ENCODE measurements at regions not wholly inside any gene's neighbourhood (a gene's known extent, or its start where the extent isn't known, plus 50 kb on each side); places are given as distances from the start of the nearest gene placed in this dataset.

GRCh38 chr17:70498631-70499030 lies 329.3 kb downstream of the KCNJ2 start:
- no peaks in the 10 kb centered on the region for H3K27me3 ChIP-seq (ENCODE audit: control insufficient read depth, insufficient read depth, low read length)
- DNase-seq (ENCODE audit: low read depth, low spot score) (no peak), ATAC-seq (no peak)
- CTCF ChIA-PET = no interaction called here
- no peaks in the 10 kb centered on the region for H3K9me3 ChIP-seq (ENCODE audit: control insufficient read depth, insufficient read depth, low read depth, low read length)
- no peak overlapping the region for H3K27ac ChIP-seq (ENCODE audit: low read length)
- no peak overlapping the region for H3K4me3 ChIP-seq (ENCODE audit: low read depth in 2 of 2, low read length in 2 of 2)
- no TSS peak for BruUV-seq (replicated peaks)
- in situ Hi-C loops (cut with HindIII; ENCODE audit: low pct_unique_long_range_greater_than_20kb, low sequenced_read_pairs) (no loop called here), intact Hi-C loops (cut with micrococcal nuclease; ENCODE audit: unreplicated experiment) (no loop called here)
- no peaks in the 10 kb centered on the region for H3K4me1 ChIP-seq (ENCODE audit: control insufficient read depth, insufficient read depth, low read length)
- TF ChIP-seq SIN3A (IDR thresholded peaks at IDR 0.05; ENCODE audit: borderline replicate concordance, insufficient read depth, low read depth, low read length) (no peak), TCF7L2 (IDR thresholded peaks at IDR 0.05; ENCODE audit: low read depth, low read length) (no peak), REST (IDR thresholded peaks at IDR 0.05; ENCODE audit: insufficient read depth in 1 of 2, low read depth in 2 of 2, low read length in 1 of 2) (no peak), CTCF (IDR thresholded peaks at IDR 0.05) (no peak), POLR2AphosphoS5 (IDR thresholded peaks at IDR 0.05; ENCODE audit: low read depth, low read length) (no peak)
- POLR2A ChIA-PET = no interaction called here
- no peaks in the 10 kb centered on the region for H3K36me3 ChIP-seq (ENCODE audit: control insufficient read depth, insufficient read depth, low read length)

- POLR2A ChIA-PET = interaction anchor here (0.6 kb wide), 1 partner anchor 47 kb away, joined by 7 read pairs; no protein-coding TSS in a partner anchor
- BruUV-seq (replicated peaks) = no TSS peak
Measured at GRCh38 chr17:70499067-70499786, 329.9 kb downstream of the KCNJ2 start.

More at GRCh38 chr17:70499067-70499786, 329.9 kb downstream of the KCNJ2 start:
- intact Hi-C loops (cut with micrococcal nuclease; ENCODE audit: unreplicated experiment) (no loop called here), in situ Hi-C loops (cut with HindIII; ENCODE audit: low pct_unique_long_range_greater_than_20kb, low sequenced_read_pairs) (no loop called here)
- Histone ChIP-seq H3K4me3 (ENCODE audit: low read depth in 2 of 2, low read length in 2 of 2) (no peak overlapping the region), H3K36me3 (ENCODE audit: control insufficient read depth, insufficient read depth, low read length) (no peaks in the 10 kb centered on the region), H3K27me3 (ENCODE audit: control insufficient read depth, insufficient read depth, low read length) (no peaks in the 10 kb centered on the region), H3K4me1 (ENCODE audit: control insufficient read depth, insufficient read depth, low read length) (no peaks in the 10 kb centered on the region), H3K9me3 (ENCODE audit: control insufficient read depth, insufficient read depth, low read depth, low read length) (no peaks in the 10 kb centered on the region), H3K27ac (ENCODE audit: low read length) (no peak overlapping the region)
- ATAC-seq (no peak), DNase-seq (ENCODE audit: low read depth, low spot score) (no peak)
- CTCF ChIA-PET = no interaction called here
- TF ChIP-seq CTCF (IDR thresholded peaks at IDR 0.05) = no peak
- TF ChIP-seq TCF7L2 (IDR thresholded peaks at IDR 0.05; ENCODE audit: low read depth, low read length) = no peak
- TF ChIP-seq REST (IDR thresholded peaks at IDR 0.05; ENCODE audit: insufficient read depth in 1 of 2, low read depth in 2 of 2, low read length in 1 of 2) = no peak

All from Panc1 (cell line).